Inflammatory macrophage (primary cell): ENCODE measurements at regions not wholly inside any gene's neighbourhood (a gene's known extent, or its start where the extent isn't known, plus 50 kb on each side); places are given as distances from the start of the nearest gene placed in this dataset.
"Not testable (repeated sequence)": the region's sequence is repeated elsewhere in the genome, so short reads cannot be mapped to it uniquely, and the experiment has no call there.

ENCODE experiments used
- DNase-seq, 2 donors: peaks; one replicate each; pipeline ENCODE4 v3.0.0-alpha.2; 2020 to 2022

- not testable (repeated sequence) for DNase-seq
Measured at GRCh38 chr3:80727561-80727960, 959.8 kb upstream of the ROBO1 start.

GRCh38 chr3:80709597-80710322 is 942.0 kb upstream of the ROBO1 start:
- DNase-seq = not testable (repeated sequence)

GRCh38 chr3:80705290-80705689 is 937.5 kb upstream of the ROBO1 start:
- no peak for DNase-seq

- DNase-seq = no peak
Measured at GRCh38 chr3:80701349-80701748, 933.6 kb upstream of the ROBO1 start.

- no peak for DNase-seq
Measured at GRCh38 chr3:80697291-80697690, 929.5 kb upstream of the ROBO1 start.

- no peak for DNase-seq
Measured at GRCh38 chr3:80696280-80696679, 928.5 kb upstream of the ROBO1 start.

GRCh38 chr3:80688814-80689213 is 921.0 kb upstream of the ROBO1 start:
- no peak for DNase-seq

- DNase-seq = no peak
Measured at GRCh38 chr3:80682951-80683350, 915.2 kb upstream of the ROBO1 start.

GRCh38 chr3:80682235-80682634 is 914.4 kb upstream of the ROBO1 start:
- DNase-seq = no peak

- no peak for DNase-seq
Measured at GRCh38 chr3:80677796-80678195, 910.0 kb upstream of the ROBO1 start.

GRCh38 chr3:80676866-80677265 is 909.1 kb upstream of the ROBO1 start:
- DNase-seq = no peak

GRCh38 chr3:80676261-80676660 is 908.5 kb upstream of the ROBO1 start:
- no peak for DNase-seq

- DNase-seq = no peak
Measured at GRCh38 chr3:80675790-80676189, 908.0 kb upstream of the ROBO1 start.

GRCh38 chr3:80668600-80669294 is 900.9 kb upstream of the ROBO1 start:
- no peak for DNase-seq

GRCh38 chr3:80668100-80668499 is 900.3 kb upstream of the ROBO1 start:
- no peak for DNase-seq

- no peak for DNase-seq
Measured at GRCh38 chr3:80663426-80663825, 895.6 kb upstream of the ROBO1 start.

GRCh38 chr3:80655216-80655615 is 887.4 kb upstream of the ROBO1 start:
- DNase-seq = no peak

- no peak for DNase-seq
Measured at GRCh38 chr3:80649170-80649569, 881.4 kb upstream of the ROBO1 start.

- no peak for DNase-seq
Measured at GRCh38 chr3:80643421-80643820, 875.6 kb upstream of the ROBO1 start.

- DNase-seq = no peak
Measured at GRCh38 chr3:80618295-80619256, 850.8 kb upstream of the ROBO1 start.

- no peak for DNase-seq
Measured at GRCh38 chr3:80612366-80612765, 844.6 kb upstream of the ROBO1 start.

GRCh38 chr3:80608072-80608471 is 840.3 kb upstream of the ROBO1 start:
- not testable (repeated sequence) for DNase-seq

- DNase-seq = no peak
Measured at GRCh38 chr3:80606073-80606472, 838.3 kb upstream of the ROBO1 start.
